GM19328 (cell line): ENCODE measurements at regions not wholly inside any gene's neighbourhood (a gene's known extent, or its start where the extent isn't known, plus 50 kb on each side); places are given as distances from the start of the nearest gene placed in this dataset.
"Not testable (repeated sequence)": the region's sequence is repeated elsewhere in the genome, so short reads cannot be mapped to it uniquely, and the experiment has no call there.

Source experiments
- ATAC-seq: cut with Tn5 transposase; IDR thresholded peaks from one replicate; pipeline ENCODE4 v1.9.1; 2021; ENCODE audit warnings: mild to moderate bottlenecking, moderate library complexity; ENCODE audit not compliant: unreplicated experiment

- no peak for ATAC-seq
Observed at GRCh38 chr13:38160131-38160530, 189.5 kb upstream of the UFM1 start.

- ATAC-seq = no peak
Observed at GRCh38 chr13:38159710-38160109, 189.9 kb upstream of the UFM1 start.

- ATAC-seq = no peak
Observed at GRCh38 chr13:38147050-38147449, 202.6 kb upstream of the UFM1 start.

- ATAC-seq = no peak
Observed at GRCh38 chr13:38141792-38142191, 207.9 kb upstream of the UFM1 start.

- ATAC-seq = no peak
Observed at GRCh38 chr13:38135592-38135991, 214.1 kb upstream of the UFM1 start.

- ATAC-seq = no peak
Observed at GRCh38 chr13:38121267-38121666, 228.4 kb upstream of the UFM1 start.

- ATAC-seq = no peak
Observed at GRCh38 chr13:38103851-38104250, 234.3 kb upstream of the TRPC4 start.

GRCh38 chr13:38099751-38100150 lies 230.2 kb upstream of the TRPC4 start:
- no peak for ATAC-seq

- no peak for ATAC-seq
Observed at GRCh38 chr13:38093425-38093824, 223.9 kb upstream of the TRPC4 start.

GRCh38 chr13:38090913-38091312 lies 221.3 kb upstream of the TRPC4 start:
- no peak for ATAC-seq

GRCh38 chr13:38086721-38087120 lies 217.1 kb upstream of the TRPC4 start:
- no peak for ATAC-seq

- no peak for ATAC-seq
Observed at GRCh38 chr13:38086013-38086412, 216.4 kb upstream of the TRPC4 start.

- no peak for ATAC-seq
Observed at GRCh38 chr13:38073931-38074330, 204.4 kb upstream of the TRPC4 start.

GRCh38 chr13:38072696-38073095 lies 203.1 kb upstream of the TRPC4 start:
- no peak for ATAC-seq

GRCh38 chr13:38071340-38071739 lies 201.8 kb upstream of the TRPC4 start:
- ATAC-seq = not testable (repeated sequence)

- no peak for ATAC-seq
Observed at GRCh38 chr13:38053896-38054295, 184.3 kb upstream of the TRPC4 start.

- no peak for ATAC-seq
Observed at GRCh38 chr13:38046049-38046376, 176.4 kb upstream of the TRPC4 start.

GRCh38 chr13:38045278-38046048 lies 175.9 kb upstream of the TRPC4 start:
- ATAC-seq = peak; percentile 88

GRCh38 chr13:38044067-38044466 lies 174.5 kb upstream of the TRPC4 start:
- no peak for ATAC-seq

GRCh38 chr13:38042771-38043170 lies 173.2 kb upstream of the TRPC4 start:
- ATAC-seq = no peak

GRCh38 chr13:38024431-38024830 lies 154.9 kb upstream of the TRPC4 start:
- no peak for ATAC-seq

GRCh38 chr13:38017320-38017719 lies 147.7 kb upstream of the TRPC4 start:
- ATAC-seq = no peak

- no peak for ATAC-seq
Observed at GRCh38 chr13:38013676-38014075, 144.1 kb upstream of the TRPC4 start.
